C4-2B (cell line): ENCODE measurements at regions not wholly inside any gene's neighbourhood (a gene's known extent, or its start where the extent isn't known, plus 50 kb on each side); places are given as distances from the start of the nearest gene placed in this dataset.

ENCODE experiments used
- CTCF ChIP-seq: fragments of 450-650 bp; conservative IDR thresholded peaks from 2 replicates; pipeline ENCODE4 v1.5.1; 2017; ENCODE audit warnings: mild to moderate bottlenecking
- ZFX ChIP-seq: fragments of 450-650 bp; IDR thresholded peaks from 2 replicates; pipeline ENCODE4 v1.6.1; 2017

GRCh38 chr13:88223958-88224357 is 552.8 kb downstream of the SLITRK5 start:
- no peak for TF ChIP-seq CTCF
- TF ChIP-seq ZFX, result no peak
